GM12878 (cell line): ENCODE measurements at regions not wholly inside any gene's neighbourhood (a gene's known extent, or its start where the extent isn't known, plus 50 kb on each side); places are given as distances from the start of the nearest gene placed in this dataset.

Experiments used
- ATAC-seq: fragments of 200-7000 bp; cut with Tn5 transposase; 3 replicates; pipeline ENCODE4 v1.9.1; 2020; ENCODE audit warnings: mild to moderate bottlenecking, moderate library complexity
- BruUV-seq: library from RNA; stranded (reverse); fragments of 400-500 nt; replicated peaks from 2 replicates; lab custom pipeline; 2021; lab: Mats Ljungman, UMichigan
- CTCF ChIA-PET: fragments of 300-600 bp; sonication (Branson Sonifier 250); formaldehyde crosslinking; extraction: SDS; loops from one replicate; lab custom pipeline; 2021; ENCODE audit warnings: inconsistent platforms; lab: Yijun Ruan, JAX
- POLR2A ChIA-PET: fragments of 350-600 bp; formaldehyde crosslinking; extraction: SDS; loops from one replicate; lab custom pipeline; 2021; ENCODE audit warnings: inconsistent platforms; lab: Charles Lee
- RAD21 ChIA-PET: fragments of 300-600 bp; sonication (Branson Sonifier 250); formaldehyde crosslinking; loops from one replicate; lab custom pipeline; 2023; ENCODE audit warnings: antibody characterized with exemption; ENCODE audit not compliant: unreplicated experiment; lab: Charles Lee
- SMC1A ChIA-PET: fragments of 300-600 bp; sonication (Branson Sonifier 250); formaldehyde crosslinking; loops from one replicate; lab custom pipeline; 2023; ENCODE audit not compliant: unreplicated experiment, uncharacterized antibody; lab: Charles Lee
- DNase-seq: peaks from one replicate; pipeline ENCODE4 v3.0.0-alpha.2; 2011; ENCODE audit warnings: low read depth, low spot score
- FAIRE-seq: peaks from 3 replicates; lab custom pipeline; 2011; peaks lifted over from hg19 to GRCh38; lab: Jason Lieb, UNC
- H2AFZ ChIP-seq: 2 replicates; pipeline ENCODE4 v1.6.0; 2011; ENCODE audit warnings: low read depth, low read length, control low read depth; ENCODE audit not compliant: control insufficient read depth
- H3K27ac ChIP-seq: 2 replicates; pipeline ENCODE4 v1.5.1; 2011; ENCODE audit warnings: control low read depth; ENCODE audit not compliant: control insufficient read depth, insufficient read depth
- H3K27me3 ChIP-seq, 2 experiments: replicated peaks in 1 of 2; 2 replicates each; pipeline versions ENCODE4 v1.6.0 to v1.6.1; 2011; ENCODE audit warnings: low read length in 1 of 2; ENCODE audit not compliant: control insufficient read depth in 2 of 2, insufficient read depth in 2 of 2
- H3K36me3 ChIP-seq, 2 experiments: 2 replicates each; pipeline ENCODE4 v1.5.1; 2011; ENCODE audit warnings: low read length in 1 of 2; ENCODE audit not compliant: control insufficient read depth in 2 of 2, insufficient read depth in 2 of 2
- H3K4me1 ChIP-seq: 2 replicates; pipeline ENCODE4 v1.6.1; 2011; ENCODE audit warnings: mild to moderate bottlenecking, low read length, moderate library complexity, mixed read lengths; ENCODE audit not compliant: control insufficient read depth, insufficient read depth
- H3K4me2 ChIP-seq: 2 replicates; pipeline ENCODE4 v1.6.0; 2011; ENCODE audit warnings: control low read depth; ENCODE audit not compliant: control insufficient read depth, insufficient read depth
- H3K4me3 ChIP-seq: fragments of 200-600 bp; sonication (generic); 2 replicates; pipeline ENCODE4 v1.5.1; 2016
- H3K79me2 ChIP-seq: 2 replicates; pipeline ENCODE4 v1.6.0; 2011; ENCODE audit warnings: low read length; ENCODE audit not compliant: control insufficient read depth, insufficient read depth
- H3K9ac ChIP-seq: 2 replicates; pipeline ENCODE4 v1.8.0; 2011; ENCODE audit warnings: low read length, control low read depth, mixed read lengths; ENCODE audit not compliant: control insufficient read depth, insufficient read depth
- H3K9me3 ChIP-seq: replicated peaks from 3 replicates; pipeline ENCODE4 v1.5.1; 2011; ENCODE audit warnings: mild to moderate bottlenecking, low read length; ENCODE audit not compliant: control insufficient read depth, insufficient read depth
- H4K20me1 ChIP-seq: 2 replicates; pipeline ENCODE4 v1.6.0; 2011; ENCODE audit not compliant: control insufficient read depth, insufficient read depth
- CBX3 ChIP-seq: fragments of 200-600 bp; sonication (generic); IDR thresholded peaks from 2 replicates; pipeline ENCODE4 v1.6.1; 2016; ENCODE audit warnings: low read depth, borderline replicate concordance
- CREB1 ChIP-seq: IDR thresholded peaks from 2 replicates; pipeline ENCODE4 v1.6.1; 2012; ENCODE audit warnings: low read depth, mild to moderate bottlenecking, inconsistent platforms
- FOS ChIP-seq: IDR thresholded peaks from 3 replicates; pipeline ENCODE4 v1.6.1; 2011; ENCODE audit warnings: borderline replicate concordance; ENCODE audit not compliant: insufficient read length; ENCODE audit errors: extremely low read depth
- IKZF2 ChIP-seq, 2 experiments: fragments of 450-650 bp; IDR thresholded peaks; 2 replicates each; pipeline ENCODE4 v1.6.1; 2017; ENCODE audit warnings: mild to moderate bottlenecking in 2 of 2, moderate library complexity in 2 of 2
- MXI1 ChIP-seq: fragments of 150-350 bp; IDR thresholded peaks from 2 replicates; pipeline ENCODE4 v1.6.1; 2011; ENCODE audit warnings: low read depth, mild to moderate bottlenecking, inconsistent platforms, low read length, improper control_type of control experiment
- MYC ChIP-seq: IDR thresholded peaks from 2 replicates; pipeline ENCODE4 v1.6.1; 2011; ENCODE audit warnings: mild to moderate bottlenecking, low read length, moderate library complexity, inconsistent platforms; ENCODE audit not compliant: insufficient read depth, insufficient replicate concordance, insufficient read length, severe bottlenecking
- POLR2AphosphoS2 ChIP-seq: IDR thresholded peaks from 2 replicates; pipeline ENCODE4 v1.6.1; 2011; ENCODE audit warnings: low read depth, mild to moderate bottlenecking, low read length, improper control_type of control experiment, moderate library complexity
- RB1 ChIP-seq: fragments of 450-650 bp; formaldehyde crosslinking; IDR thresholded peaks from 2 replicates; pipeline ENCODE4 v1.6.1; 2017; ENCODE audit warnings: mild to moderate bottlenecking, borderline replicate concordance
- SIX5 ChIP-seq: IDR thresholded peaks from 2 replicates; pipeline ENCODE4 v1.6.1; 2011; ENCODE audit warnings: mild to moderate bottlenecking, low read depth, low read length, moderate library complexity; ENCODE audit not compliant: severe bottlenecking
- SP1 ChIP-seq: IDR thresholded peaks from one replicate; pipeline ENCODE4 v1.6.1; 2011; ENCODE audit warnings: low read depth, low read length
- TAF1 ChIP-seq: IDR thresholded peaks from 2 replicates; pipeline ENCODE4 v1.6.1; 2011; ENCODE audit warnings: mild to moderate bottlenecking, low read depth, low read length, borderline replicate concordance
- TCF7 ChIP-seq: IDR thresholded peaks from 2 replicates; pipeline ENCODE4 v1.6.1; 2014; ENCODE audit warnings: antibody characterized with exemption, borderline replicate concordance
- ZNF24 ChIP-seq: fragments of 450-650 bp; IDR thresholded peaks from 2 replicates; pipeline ENCODE4 v1.6.1; 2017; ENCODE audit warnings: antibody characterized with exemption, mild to moderate bottlenecking
- ZNF274 ChIP-seq: IDR thresholded peaks from one replicate; pipeline ENCODE4 v1.8.0; 2011; ENCODE audit not compliant: insufficient read length, insufficient read depth
- ZZZ3 ChIP-seq: IDR thresholded peaks from 2 replicates; pipeline ENCODE4 v1.6.1; 2011; ENCODE audit warnings: low read depth; ENCODE audit not compliant: control insufficient read depth, insufficient read length
- WGBS: methylation state at CpG from one replicate; pipeline ENCODE4 v1.1.6; 2016; ENCODE audit warnings: low lambda C conversion rate; ENCODE audit not compliant: insufficient replicate concordance, insufficient coverage; ENCODE audit errors: missing lambda C conversion rate; 5-methylcytosine and 5-hydroxymethylcytosine counted together
- in situ Hi-C: fragments of 300-500 bp; cut with MboI; formaldehyde crosslinking; loops from 9 replicates; pipeline ENCODE4 v1.14.3; 2018; ENCODE audit warnings: mixed read lengths
- intact Hi-C: fragments of 100-400 bp; cut with micrococcal nuclease; formaldehyde crosslinking; loops from one replicate; pipeline ENCODE4 v1.14.2; 2022; ENCODE audit not compliant: unreplicated experiment
- TF ChIP-seq, protein P1 (sequence below): fragments of 450-650 bp; IDR thresholded peaks from 2 replicates; pipeline ENCODE4 v1.6.1; 2017; ENCODE audit warnings: mild to moderate bottlenecking
- TF ChIP-seq, protein P2 (sequence below): fragments of 450-650 bp; IDR thresholded peaks from 2 replicates; pipeline ENCODE4 v1.6.1; 2017; ENCODE audit warnings: mild to moderate bottlenecking, low read depth, inconsistent platforms; ENCODE audit not compliant: poor library complexity, severe bottlenecking

DNA sequence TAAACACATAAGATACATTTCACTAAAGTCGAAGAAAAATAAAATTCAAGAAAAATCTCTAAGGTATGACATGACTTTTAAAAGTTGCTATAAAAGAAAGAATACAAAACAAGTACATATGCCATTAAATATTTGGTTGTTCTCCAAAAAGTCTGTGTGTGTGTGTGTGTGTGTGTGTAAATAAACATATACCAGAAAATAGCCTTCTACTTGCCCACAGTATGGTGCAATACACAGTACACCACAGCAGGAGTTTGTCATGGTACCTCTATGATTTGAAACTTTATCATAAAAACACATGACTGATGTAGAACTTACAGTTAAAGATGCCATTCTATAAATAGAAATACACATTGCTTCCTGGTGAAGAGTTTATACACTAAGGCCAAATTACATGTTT, 692.7 kb upstream of the MGAT4C start:
- WGBS: 36% methylated on average over 1 of the region's 1 CpG
- CTCF ChIA-PET: no interaction called here

More for the DNA sequence above, 692.7 kb upstream of the MGAT4C start:
- H3K27ac ChIP-seq: no peak overlapping the region
- no peaks in the 10 kb centered on the region for H4K20me1 ChIP-seq
- no peaks in the 10 kb centered on the region for H3K36me3 ChIP-seq
- no peaks in the 10 kb centered on the region for H3K79me2 ChIP-seq
- DNase-seq (no peak), ATAC-seq (no peak), FAIRE-seq (no peak)
- no peak overlapping the region for H3K9ac ChIP-seq
- H3K27me3 ChIP-seq: no peaks in the 10 kb centered on the region
- H3K4me1 ChIP-seq: no peaks in the 10 kb centered on the region
- H3K9me3 ChIP-seq: no peaks in the 10 kb centered on the region
- ChIA-PET RAD21 (no interaction called here), POLR2A (no interaction called here), SMC1A (interaction anchor here (1.2 kb wide), 1 partner anchor 8 kb away, joined by 3 read pairs; no protein-coding TSS in a partner anchor)
- no peak overlapping the region for H3K4me2 ChIP-seq
- H2AFZ ChIP-seq: no peak overlapping the region
- TF ChIP-seq RB1: no peak
- TF ChIP-seq ZNF274: no peak
- TF ChIP-seq TCF7: no peak
- no peak for TF ChIP-seq SP1
- no peak for TF ChIP-seq POLR2AphosphoS2
- TF ChIP-seq, protein P1, sequence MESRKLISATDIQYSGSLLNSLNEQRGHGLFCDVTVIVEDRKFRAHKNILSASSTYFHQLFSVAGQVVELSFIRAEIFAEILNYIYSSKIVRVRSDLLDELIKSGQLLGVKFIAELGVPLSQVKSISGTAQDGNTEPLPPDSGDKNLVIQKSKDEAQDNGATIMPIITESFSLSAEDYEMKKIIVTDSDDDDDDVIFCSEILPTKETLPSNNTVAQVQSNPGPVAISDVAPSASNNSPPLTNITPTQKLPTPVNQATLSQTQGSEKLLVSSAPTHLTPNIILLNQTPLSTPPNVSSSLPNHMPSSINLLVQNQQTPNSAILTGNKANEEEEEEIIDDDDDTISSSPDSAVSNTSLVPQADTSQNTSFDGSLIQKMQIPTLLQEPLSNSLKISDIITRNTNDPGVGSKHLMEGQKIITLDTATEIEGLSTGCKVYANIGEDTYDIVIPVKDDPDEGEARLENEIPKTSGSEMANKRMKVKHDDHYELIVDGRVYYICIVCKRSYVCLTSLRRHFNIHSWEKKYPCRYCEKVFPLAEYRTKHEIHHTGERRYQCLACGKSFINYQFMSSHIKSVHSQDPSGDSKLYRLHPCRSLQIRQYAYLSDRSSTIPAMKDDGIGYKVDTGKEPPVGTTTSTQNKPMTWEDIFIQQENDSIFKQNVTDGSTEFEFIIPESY: no peak
- TF ChIP-seq ZZZ3: no peak
- no peak for TF ChIP-seq MXI1
- TF ChIP-seq SIX5: no peak
- no peak for TF ChIP-seq FOS
- TF ChIP-seq, protein P2, sequence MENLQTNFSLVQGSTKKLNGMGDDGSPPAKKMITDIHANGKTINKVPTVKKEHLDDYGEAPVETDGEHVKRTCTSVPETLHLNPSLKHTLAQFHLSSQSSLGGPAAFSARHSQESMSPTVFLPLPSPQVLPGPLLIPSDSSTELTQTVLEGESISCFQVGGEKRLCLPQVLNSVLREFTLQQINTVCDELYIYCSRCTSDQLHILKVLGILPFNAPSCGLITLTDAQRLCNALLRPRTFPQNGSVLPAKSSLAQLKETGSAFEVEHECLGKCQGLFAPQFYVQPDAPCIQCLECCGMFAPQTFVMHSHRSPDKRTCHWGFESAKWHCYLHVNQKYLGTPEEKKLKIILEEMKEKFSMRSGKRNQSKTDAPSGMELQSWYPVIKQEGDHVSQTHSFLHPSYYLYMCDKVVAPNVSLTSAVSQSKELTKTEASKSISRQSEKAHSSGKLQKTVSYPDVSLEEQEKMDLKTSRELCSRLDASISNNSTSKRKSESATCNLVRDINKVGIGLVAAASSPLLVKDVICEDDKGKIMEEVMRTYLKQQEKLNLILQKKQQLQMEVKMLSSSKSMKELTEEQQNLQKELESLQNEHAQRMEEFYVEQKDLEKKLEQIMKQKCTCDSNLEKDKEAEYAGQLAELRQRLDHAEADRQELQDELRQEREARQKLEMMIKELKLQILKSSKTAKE: no peak
- TF ChIP-seq MYC: no peak
- no peak for TF ChIP-seq ZNF24
- TF ChIP-seq IKZF2 (IDR thresholded peaks at IDR 0.05): no peak
- TF ChIP-seq CBX3: no peak
- no peak for TF ChIP-seq TAF1
- TF ChIP-seq CREB1: no peak
- in situ Hi-C loops (no loop called here), intact Hi-C loops (no loop called here)
- BruUV-seq: no TSS peak
- H3K4me3 ChIP-seq: no peak overlapping the region
